Eye (tissue), 1 donor: ENCODE measurements at regions not wholly inside any gene's neighbourhood (a gene's known extent, or its start where the extent isn't known, plus 50 kb on each side); places are given as distances from the start of the nearest gene placed in this dataset.
A peak's percentile ranks its signal among the peaks of the same experiment; 100 is the strongest.

ENCODE experiments used
- DNase-seq: peaks from one replicate; pipeline ENCODE4 v3.0.0-alpha.2; 2015

- no peak for DNase-seq
These were observed 171.9 kb upstream of the CADPS start for GRCh38 chr3:63047068-63047467.

GRCh38 chr3:63048367-63049326, 173.4 kb upstream of the CADPS start:
- DNase-seq, result no peak

GRCh38 chr3:63050548-63051177, 175.4 kb upstream of the CADPS start:
- no peak for DNase-seq

GRCh38 chr3:63051920-63052319, 176.7 kb upstream of the CADPS start:
- peak; percentile 43 for DNase-seq

- DNase-seq, result no peak
These were observed 181.7 kb upstream of the CADPS start for GRCh38 chr3:63056932-63057331.

- no peak for DNase-seq
These were observed 185.2 kb upstream of the CADPS start for GRCh38 chr3:63060412-63060811.

GRCh38 chr3:63061449-63061848, 186.2 kb upstream of the CADPS start:
- no peak for DNase-seq

- no peak for DNase-seq
These were observed 189.1 kb upstream of the CADPS start for GRCh38 chr3:63064209-63064755.

GRCh38 chr3:63067999-63068645, 192.9 kb upstream of the CADPS start:
- peak; percentile 86 for DNase-seq

GRCh38 chr3:63069806-63070475, 194.7 kb upstream of the CADPS start:
- no peak for DNase-seq

GRCh38 chr3:63070476-63070810, 195.2 kb upstream of the CADPS start:
- no peak for DNase-seq

GRCh38 chr3:63076357-63076756, 201.1 kb upstream of the CADPS start:
- no peak for DNase-seq

- DNase-seq, result no peak
These were observed 191.9 kb upstream of the SYNPR start for GRCh38 chr3:63086190-63086589.

GRCh38 chr3:63089007-63089750, 188.9 kb upstream of the SYNPR start:
- DNase-seq, result no peak

- DNase-seq, result no peak
These were observed 188.4 kb upstream of the SYNPR start for GRCh38 chr3:63089751-63090132.

- no peak for DNase-seq
These were observed 187.5 kb upstream of the SYNPR start for GRCh38 chr3:63090656-63091055.

- DNase-seq, result no peak
These were observed 185.6 kb upstream of the SYNPR start for GRCh38 chr3:63092515-63092914.

GRCh38 chr3:63094642-63095408, 183.3 kb upstream of the SYNPR start:
- DNase-seq, result no peak

- DNase-seq, result no peak
These were observed 181.7 kb upstream of the SYNPR start for GRCh38 chr3:63096248-63097058.

- no peak for DNase-seq
These were observed 180.7 kb upstream of the SYNPR start for GRCh38 chr3:63097396-63097795.

- no peak for DNase-seq
These were observed 161.2 kb upstream of the SYNPR start for GRCh38 chr3:63116922-63117321.
